ENCODE measurements at regions not wholly inside any gene's neighbourhood (a gene's known extent, or its start where the extent isn't known, plus 50 kb on each side); places are given as distances from the start of the nearest gene placed in this dataset.
"Not testable (repeated sequence)": the region's sequence is repeated elsewhere in the genome, so short reads cannot be mapped to it uniquely, and the experiment has no call there.

- no peak for DNase-seq
These were observed 277.3 kb upstream of the TRPC5 start for GRCh38 chrX:112359906-112360305.

- no peak for DNase-seq
These were observed 273.4 kb upstream of the TRPC5 start for GRCh38 chrX:112355931-112356330.

GRCh38 chrX:112341598-112341997, 259.0 kb upstream of the TRPC5 start:
- no peak for DNase-seq

- no peak for DNase-seq
These were observed 230.6 kb upstream of the TRPC5 start for GRCh38 chrX:112313201-112313600.

GRCh38 chrX:112306027-112306426, 223.5 kb upstream of the TRPC5 start:
- DNase-seq = no peak

GRCh38 chrX:112279940-112280339, 197.4 kb upstream of the TRPC5 start:
- DNase-seq = no peak

GRCh38 chrX:112270991-112271390, 188.4 kb upstream of the TRPC5 start:
- no peak for DNase-seq

GRCh38 chrX:112266136-112266535, 183.6 kb upstream of the TRPC5 start:
- no peak for DNase-seq

GRCh38 chrX:112259375-112259774, 176.8 kb upstream of the TRPC5 start:
- no peak for DNase-seq

GRCh38 chrX:112254896-112255295, 172.3 kb upstream of the TRPC5 start:
- DNase-seq = no peak

GRCh38 chrX:112247714-112248113, 165.1 kb upstream of the TRPC5 start:
- DNase-seq = no peak

GRCh38 chrX:112235547-112235946, 153.0 kb upstream of the TRPC5 start:
- DNase-seq = peak in 1 of 2 experiments; percentile 1

- no peak for DNase-seq
These were observed 150.6 kb upstream of the TRPC5 start for GRCh38 chrX:112233164-112233563.

GRCh38 chrX:112226795-112227194, 144.2 kb upstream of the TRPC5 start:
- not testable (repeated sequence) for DNase-seq

GRCh38 chrX:112223391-112223790, 140.8 kb upstream of the TRPC5 start:
- DNase-seq = no peak

GRCh38 chrX:112218388-112218787, 135.8 kb upstream of the TRPC5 start:
- DNase-seq = no peak

GRCh38 chrX:112211459-112211858, 128.9 kb upstream of the TRPC5 start:
- DNase-seq = no peak

GRCh38 chrX:112197840-112198239, 115.3 kb upstream of the TRPC5 start:
- no peak for DNase-seq

GRCh38 chrX:112190646-112191045, 108.1 kb upstream of the TRPC5 start:
- DNase-seq = no peak

- not testable (repeated sequence) for DNase-seq
These were observed 98.8 kb upstream of the TRPC5 start for GRCh38 chrX:112181361-112181760.

- DNase-seq = no peak
These were observed 81.8 kb upstream of the TRPC5 start for GRCh38 chrX:112164420-112164819.

GRCh38 chrX:112163906-112164305, 81.3 kb upstream of the TRPC5 start:
- DNase-seq = no peak

- no peak for DNase-seq
These were observed 65.8 kb upstream of the TRPC5 start for GRCh38 chrX:112148397-112148796.

- no peak for DNase-seq
These were observed 64.6 kb upstream of the TRPC5 start for GRCh38 chrX:112147206-112147605.

- no peak for DNase-seq
These were observed 54.7 kb upstream of the TRPC5 start for GRCh38 chrX:112137276-112137675.

Data from NCI-H1930 (cell line).